ENCODE measurements at regions not wholly inside any gene's neighbourhood (a gene's known extent, or its start where the extent isn't known, plus 50 kb on each side); places are given as distances from the start of the nearest gene placed in this dataset.
"Not testable (repeated sequence)": the region's sequence is repeated elsewhere in the genome, so short reads cannot be mapped to it uniquely, and the experiment has no call there.

DNA sequence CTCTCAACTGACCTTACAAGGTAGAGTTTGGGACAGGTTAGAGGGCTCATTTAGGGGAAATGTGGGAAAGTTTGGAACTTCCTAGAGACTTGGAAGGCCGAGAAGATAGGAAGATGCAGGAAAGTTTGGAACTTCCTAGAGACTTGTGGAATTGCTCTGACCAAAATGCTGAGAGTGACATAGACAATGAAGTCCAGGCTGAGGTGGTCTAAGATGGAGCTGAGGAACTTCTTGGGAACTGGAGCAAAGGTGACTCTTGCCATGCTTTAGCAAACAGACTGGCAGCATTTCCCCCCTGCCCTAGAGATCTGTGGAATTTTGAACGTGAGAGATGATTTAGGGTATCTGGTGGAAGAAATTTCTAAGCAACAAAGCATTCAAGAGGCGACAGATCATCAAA is 258.9 kb upstream of the GULP1 start:
- TF ChIP-seq ZFX (IDR thresholded peaks at IDR 0.05) (no peak), CTCF (conservative IDR thresholded peaks at IDR 0.05) (no peak)
- no peak overlapping the region for H3K27ac ChIP-seq

GRCh38 chr2:188033240-188033639 is 258.4 kb upstream of the GULP1 start:
- not testable (repeated sequence) for H3K27ac ChIP-seq

DNA sequence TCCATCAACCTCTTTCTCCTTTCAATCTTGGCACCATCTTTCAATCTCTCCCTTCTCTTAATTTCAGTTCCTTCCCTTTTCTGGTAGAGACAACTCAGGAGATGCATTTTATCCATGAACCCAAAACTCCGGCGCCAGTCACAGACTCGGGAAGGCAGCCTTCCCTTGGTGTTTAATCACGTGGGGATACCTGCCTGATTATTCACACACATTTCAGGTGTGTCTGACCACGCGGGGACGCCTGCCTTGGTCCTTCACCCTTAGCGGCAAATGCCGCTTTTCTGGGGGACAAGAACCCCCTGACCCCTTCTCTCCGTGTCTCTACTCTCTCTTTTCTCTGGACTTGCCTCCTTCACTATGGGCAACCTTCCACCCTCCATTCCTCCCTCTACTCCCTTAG is 257.6 kb upstream of the GULP1 start:
- H3K27ac ChIP-seq = not testable (repeated sequence)

GRCh38 chr2:188035377-188035776 is 256.3 kb upstream of the GULP1 start:
- H3K27ac ChIP-seq = not testable (repeated sequence)

DNA sequence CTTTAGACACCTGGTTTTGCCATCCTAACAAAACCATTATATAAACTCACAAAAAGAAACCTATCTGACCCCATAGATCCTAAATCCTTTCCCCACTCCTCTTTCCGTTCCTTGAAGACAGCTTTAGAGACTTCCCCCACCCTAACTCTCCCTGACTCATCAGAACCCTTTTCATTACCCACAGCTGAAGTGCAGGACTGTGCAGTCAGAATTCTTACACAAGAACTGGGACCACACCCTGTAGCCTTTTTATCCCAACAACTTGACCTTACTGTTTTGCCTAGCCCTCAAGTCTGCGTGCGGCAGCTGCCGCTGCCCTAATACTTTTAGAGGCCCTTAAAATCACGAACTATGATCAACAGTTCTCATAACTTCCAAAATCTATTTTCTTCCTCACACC is 254.9 kb upstream of the GULP1 start:
- H3K27ac ChIP-seq = not testable (repeated sequence)

- TF ChIP-seq CTCF (conservative IDR thresholded peaks at IDR 0.05) (no peak), ZFX (IDR thresholded peaks at IDR 0.05) (no peak)
- H3K27ac ChIP-seq = no peak overlapping the region
Observed at GRCh38 chr2:188039307-188039706, 252.4 kb upstream of the GULP1 start.

- TF ChIP-seq CTCF (conservative IDR thresholded peaks at IDR 0.05) = no peak
- no peak for TF ChIP-seq ZFX (IDR thresholded peaks at IDR 0.05)
- no peak overlapping the region for H3K27ac ChIP-seq
Observed at GRCh38 chr2:188042412-188042811, 249.3 kb upstream of the GULP1 start.

- no peak overlapping the region for H3K27ac ChIP-seq
- TF ChIP-seq ZFX (IDR thresholded peaks at IDR 0.05) = no peak
- TF ChIP-seq CTCF (conservative IDR thresholded peaks at IDR 0.05) = no peak
Observed at GRCh38 chr2:188045016-188045415, 246.7 kb upstream of the GULP1 start.

- no peak overlapping the region for H3K27ac ChIP-seq
- TF ChIP-seq CTCF (conservative IDR thresholded peaks at IDR 0.05) (no peak), ZFX (IDR thresholded peaks at IDR 0.05) (no peak)
Observed at GRCh38 chr2:188046437-188046836, 245.2 kb upstream of the GULP1 start.

GRCh38 chr2:188047735-188048134 is 243.9 kb upstream of the GULP1 start:
- TF ChIP-seq CTCF (conservative IDR thresholded peaks at IDR 0.05) (no peak), ZFX (IDR thresholded peaks at IDR 0.05) (no peak)
- H3K27ac ChIP-seq = no peak overlapping the region
